Psoas muscle (tissue), 7 donors: ENCODE measurements at regions not wholly inside any gene's neighbourhood (a gene's known extent, or its start where the extent isn't known, plus 50 kb on each side); places are given as distances from the start of the nearest gene placed in this dataset.

Experiments
- ATAC-seq, 4 donors: fragments of 200-7000 bp; cut with Tn5 transposase; one replicate each; pipeline ENCODE4 v1.9.1; 2020; ENCODE audit warnings: moderate library complexity in 3 of 4, mild to moderate bottlenecking in 2 of 4
- DNase-seq, 2 donors: peaks; one replicate each; pipeline ENCODE4 v3.0.0-alpha.2; 2020
- H3K27ac ChIP-seq: fragments of 200-600 bp; one replicate; pipeline ENCODE4 v1.8.0; 2022
- H3K27me3 ChIP-seq, 3 donors: fragments of 200-600 bp in 1 of 3; one replicate each; pipeline versions ENCODE4 v1.6.1 to v1.8.0; 2013 to 2022; ENCODE audit warnings: low read length in 2 of 3, mild to moderate bottlenecking in 2 of 3, moderate library complexity in 1 of 3; ENCODE audit not compliant: insufficient read depth in 3 of 3
- H3K36me3 ChIP-seq, 2 donors: fragments of 200-600 bp in 1 of 2; one replicate each; pipeline versions ENCODE4 v1.6.1 to v1.8.0; 2013 to 2022; ENCODE audit warnings: low read depth in 1 of 2, mild to moderate bottlenecking in 1 of 2, moderate library complexity in 1 of 2; ENCODE audit not compliant: insufficient read depth in 1 of 2
- H3K4me1 ChIP-seq: fragments of 200-600 bp; one replicate; pipeline ENCODE4 v1.8.0; 2022
- H3K4me3 ChIP-seq: fragments of 200-600 bp; one replicate; pipeline ENCODE4 v1.8.0; 2022; ENCODE audit warnings: mild to moderate bottlenecking
- H3K9me3 ChIP-seq: fragments of 200-600 bp; one replicate; pipeline ENCODE4 v1.8.0; 2022
- CTCF ChIP-seq: fragments of 200-600 bp; IDR thresholded peaks from one replicate; pipeline ENCODE4 v1.8.0; 2022; ENCODE audit warnings: antibody characterized with exemption
- WGBS, 3 donors: extraction: QIAGEN DNeasy Blood & Tissue Kit; methylation state at CpG; one replicate each; pipeline versions ENCODE4 v1.1.6 to v1.1.7; 2013; 5-methylcytosine and 5-hydroxymethylcytosine counted together
- intact Hi-C, 2 donors: fragments of 100-400 bp; cut with DNase I; formaldehyde crosslinking; loops; one replicate each; pipeline versions ENCODE4 v1.11.0 to v1.14.2; 2022
- donor health status: healthy with polysubstance abuse.
- donor health status: DM: no; HTN: no; CAD: no; lungs with moderate emphysema.
- donor health status: Bipolar disorder and iron deficiency.
- donor health status: healthy.
- donor health status: DM: yes; HTN: yes; CAD: no.
- donor health status: DM: no; HTN: no; CAD: no.
- donor health status: DM: yes; HTN: yes; CAD: no.

DNA sequence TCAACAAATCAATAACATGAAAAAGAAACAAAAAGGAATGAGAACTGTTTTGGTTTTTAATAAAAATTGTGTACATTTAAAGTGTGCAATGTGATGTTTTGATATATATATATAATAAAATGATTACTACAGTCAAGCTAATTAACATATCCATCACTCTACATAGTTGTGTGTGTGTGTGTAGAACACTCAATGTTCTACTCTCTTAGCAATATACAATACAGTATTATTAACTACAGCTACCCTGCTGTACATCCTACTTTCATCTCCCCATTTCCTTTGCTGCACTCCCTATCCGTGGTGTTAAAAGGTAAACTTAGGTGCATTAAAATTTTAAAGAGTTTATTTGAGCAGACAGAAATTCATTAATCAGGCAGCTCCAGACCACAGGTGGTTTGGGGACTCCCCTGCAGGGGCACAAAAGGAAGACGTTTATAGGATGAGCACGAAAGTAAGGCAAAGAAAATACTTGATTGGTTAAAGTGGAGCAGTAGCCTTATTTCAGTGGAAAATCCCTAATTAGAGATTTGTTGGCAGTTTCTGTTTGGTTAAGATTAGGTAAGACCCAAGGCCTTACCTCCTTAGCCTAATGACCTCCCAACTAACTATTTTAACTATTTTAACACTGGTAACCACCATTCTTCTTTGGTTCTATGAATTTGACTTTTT, 61.8 kb upstream of the SNRK start:
- Histone ChIP-seq H3K4me1 (no peaks in the 10 kb centered on the region), H3K4me3 (no peak overlapping the region), H3K27me3 (no peaks in the 10 kb centered on the region), H3K9me3 (peaks cover 3% of the 10 kb centered on the region), H3K27ac (no peak overlapping the region), H3K36me3 (no peaks in the 10 kb centered on the region)
- ATAC-seq, result no peak
- no peak for DNase-seq
- TF ChIP-seq CTCF, result no peak
- 66 to 70% (median 67%) methylated on average over 3 of the region's 3 CpGs for WGBS, 3 donors
- intact Hi-C loops, result no loop called here

GRCh38 chr3:43223670-43224364, 62.5 kb upstream of the SNRK start:
- intact Hi-C loops, result no loop called here
- DNase-seq, result no peak
- no peak for ATAC-seq
- no peak overlapping the region for H3K4me3 ChIP-seq
- H3K9me3 ChIP-seq, result peaks cover 3% of the 10 kb centered on the region
- WGBS, 3 donors, result 67 to 75% (median 70%) methylated on average over 3 of the region's 3 CpGs
- no peaks in the 10 kb centered on the region for H3K36me3 ChIP-seq
- no peaks in the 10 kb centered on the region for H3K4me1 ChIP-seq
- no peak overlapping the region for H3K27ac ChIP-seq
- peak; percentile 32 for TF ChIP-seq CTCF
- no peaks in the 10 kb centered on the region for H3K27me3 ChIP-seq

GRCh38 chr3:43222590-43222989, 63.8 kb upstream of the SNRK start:
- TF ChIP-seq CTCF, result no peak
- Histone ChIP-seq H3K27ac (no peak overlapping the region), H3K4me1 (no peaks in the 10 kb centered on the region), H3K36me3 (no peaks in the 10 kb centered on the region), H3K4me3 (no peak overlapping the region), H3K27me3 (no peaks in the 10 kb centered on the region), H3K9me3 (peaks cover 3% of the 10 kb centered on the region)
- WGBS, 3 donors, result 95 to 98% (median 98%) methylated on average over 4 of the region's 4 CpGs
- DNase-seq, result no peak
- intact Hi-C loops, result no loop called here
- no peak for ATAC-seq

DNA sequence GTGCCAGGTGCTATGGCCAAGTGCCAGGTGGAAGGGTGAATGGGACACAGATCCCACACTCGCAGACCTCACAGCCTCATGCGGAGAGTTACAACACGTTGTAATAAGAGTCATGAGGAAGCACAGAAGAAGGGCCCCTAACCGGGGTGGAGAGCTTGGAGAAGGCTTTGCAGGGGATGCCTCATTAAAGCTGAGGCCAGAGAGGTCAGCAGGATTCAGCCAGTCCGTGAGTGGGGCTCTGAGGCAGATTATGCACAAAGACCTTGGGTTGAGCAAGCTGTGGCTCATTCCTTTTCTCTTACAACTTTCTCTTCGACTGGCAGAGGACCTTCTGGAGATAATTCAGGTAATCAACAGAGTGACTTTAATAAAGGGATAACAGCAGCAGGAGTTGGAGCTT, 65.3 kb upstream of the SNRK start:
- Histone ChIP-seq H3K36me3 (no peaks in the 10 kb centered on the region), H3K4me1 (no peaks in the 10 kb centered on the region), H3K27ac (no peak overlapping the region), H3K27me3 (no peaks in the 10 kb centered on the region), H3K9me3 (no peaks in the 10 kb centered on the region), H3K4me3 (no peak overlapping the region)
- TF ChIP-seq CTCF, result no peak
- WGBS, 3 donors, result 47 to 53% (median 49%) methylated on average over 6 of the region's 6 CpGs
- intact Hi-C loops, result no loop called here
- DNase-seq, result no peak
- ATAC-seq, result no peak

DNA sequence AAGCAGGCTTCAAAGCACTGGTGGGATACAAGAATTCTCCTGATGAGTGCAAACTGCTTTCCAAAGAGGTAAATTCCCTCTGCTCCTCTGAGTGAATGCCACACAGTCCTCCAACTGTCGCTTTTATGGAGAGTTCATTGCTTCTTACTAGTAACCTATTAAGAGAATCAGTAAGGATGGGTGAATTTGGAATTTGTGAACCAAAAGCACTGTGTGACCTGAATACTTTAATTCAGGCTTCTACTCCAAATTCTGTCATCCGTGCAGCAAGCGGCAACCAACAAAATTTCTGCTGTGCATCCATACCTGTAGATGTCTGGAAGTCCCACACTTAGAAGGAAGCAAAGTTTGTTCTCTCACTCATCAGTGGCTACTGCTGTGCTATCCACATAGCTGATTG, 66.7 kb upstream of the SNRK start:
- Histone ChIP-seq H3K36me3 (no peaks in the 10 kb centered on the region), H3K4me3 (no peak overlapping the region), H3K27me3 (no peaks in the 10 kb centered on the region), H3K4me1 (no peaks in the 10 kb centered on the region), H3K27ac (no peak overlapping the region), H3K9me3 (no peaks in the 10 kb centered on the region)
- WGBS, 3 donors, result 93 to 95% (median 94%) methylated on average over 3 of the region's 3 CpGs
- DNase-seq (no peak), ATAC-seq (no peak)
- intact Hi-C loops, result no loop called here
- no peak for TF ChIP-seq CTCF
